Activated CD8-positive, alpha-beta T cell treated with anti-CD3 and anti-CD28 coated beads for 36 hours (primary cell): ENCODE measurements at regions not wholly inside any gene's neighbourhood (a gene's known extent, or its start where the extent isn't known, plus 50 kb on each side); places are given as distances from the start of the nearest gene placed in this dataset.

ENCODE experiments used
- ATAC-seq: fragments of 200-7000 bp; cut with Tn5 transposase; one replicate; pipeline ENCODE4 v1.10.0; 2021; ENCODE audit warnings: mild to moderate bottlenecking, moderate library complexity
- CTCF ChIA-PET: fragments of 350-600 bp; sonication (Branson Sonifier 250); formaldehyde crosslinking; loops from one replicate; lab custom pipeline; 2021; ENCODE audit warnings: antibody characterized with exemption; lab: Charles Lee
- POLR2A ChIA-PET: fragments of 350-600 bp; sonication (Branson Sonifier 250); formaldehyde crosslinking; loops from one replicate; lab custom pipeline; 2021; ENCODE audit warnings: antibody characterized with exemption; lab: Charles Lee
- DNase-seq: peaks from one replicate; pipeline ENCODE4 v3.0.0-alpha.2; 2020
- H3K27ac Mint-ChIP-seq: one replicate; pipeline ENCODE4 v1.8.0; 2021; ENCODE audit warnings: mild to moderate bottlenecking, mixed read lengths
- H3K27me3 Mint-ChIP-seq: one replicate; pipeline ENCODE4 v1.8.0; 2021; ENCODE audit warnings: mixed read lengths
- H3K36me3 Mint-ChIP-seq: one replicate; pipeline ENCODE4 v1.8.0; 2021; ENCODE audit warnings: low read depth, mixed read lengths
- H3K4me1 Mint-ChIP-seq: one replicate; pipeline ENCODE4 v1.8.0; 2021; ENCODE audit warnings: low read depth, mixed read lengths
- H3K4me3 Mint-ChIP-seq: one replicate; pipeline ENCODE4 v1.8.0; 2021; ENCODE audit warnings: mild to moderate bottlenecking, moderate library complexity, mixed read lengths
- H3K9me3 Mint-ChIP-seq: one replicate; pipeline ENCODE4 v1.8.0; 2021; ENCODE audit warnings: mixed read lengths
- intact Hi-C: fragments of 100-400 bp; cut with micrococcal nuclease; formaldehyde crosslinking; loops from one replicate; pipeline ENCODE4 v1.10.0; 2022
- TF ChIP-seq, protein P1 (sequence below): fragments of 200-600 bp; IDR thresholded peaks from one replicate; pipeline ENCODE4 v1.8.0; 2022; ENCODE audit warnings: antibody characterized with exemption, mild to moderate bottlenecking

DNA sequence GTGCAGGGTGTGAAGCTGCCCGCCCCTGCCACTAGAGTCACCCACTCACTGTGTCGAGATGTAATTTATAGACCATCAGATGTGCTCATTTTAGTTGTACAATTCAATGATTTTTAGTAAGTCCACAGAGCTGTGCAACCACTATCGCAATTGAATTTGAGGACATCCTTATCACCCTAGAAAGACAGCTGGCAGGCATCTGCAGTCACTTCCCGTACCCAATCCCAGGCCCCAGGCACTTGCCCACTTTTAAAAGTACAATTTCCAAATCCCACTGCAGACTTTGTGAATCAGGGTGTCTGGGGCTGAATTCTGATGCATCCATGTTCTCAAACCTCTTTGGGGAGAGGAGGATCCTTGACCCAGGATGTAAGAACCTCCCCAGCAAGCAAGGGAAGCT lies 521.3 kb upstream of the SALL3 start:
- no peaks in the 10 kb centered on the region for H3K4me1 Mint-ChIP-seq
- no peak overlapping the region for H3K27ac Mint-ChIP-seq
- no peaks in the 10 kb centered on the region for H3K27me3 Mint-ChIP-seq
- ChIA-PET CTCF (no interaction called here), POLR2A (no interaction called here)
- intact Hi-C loops: no loop called here
- TF ChIP-seq, protein P1, sequence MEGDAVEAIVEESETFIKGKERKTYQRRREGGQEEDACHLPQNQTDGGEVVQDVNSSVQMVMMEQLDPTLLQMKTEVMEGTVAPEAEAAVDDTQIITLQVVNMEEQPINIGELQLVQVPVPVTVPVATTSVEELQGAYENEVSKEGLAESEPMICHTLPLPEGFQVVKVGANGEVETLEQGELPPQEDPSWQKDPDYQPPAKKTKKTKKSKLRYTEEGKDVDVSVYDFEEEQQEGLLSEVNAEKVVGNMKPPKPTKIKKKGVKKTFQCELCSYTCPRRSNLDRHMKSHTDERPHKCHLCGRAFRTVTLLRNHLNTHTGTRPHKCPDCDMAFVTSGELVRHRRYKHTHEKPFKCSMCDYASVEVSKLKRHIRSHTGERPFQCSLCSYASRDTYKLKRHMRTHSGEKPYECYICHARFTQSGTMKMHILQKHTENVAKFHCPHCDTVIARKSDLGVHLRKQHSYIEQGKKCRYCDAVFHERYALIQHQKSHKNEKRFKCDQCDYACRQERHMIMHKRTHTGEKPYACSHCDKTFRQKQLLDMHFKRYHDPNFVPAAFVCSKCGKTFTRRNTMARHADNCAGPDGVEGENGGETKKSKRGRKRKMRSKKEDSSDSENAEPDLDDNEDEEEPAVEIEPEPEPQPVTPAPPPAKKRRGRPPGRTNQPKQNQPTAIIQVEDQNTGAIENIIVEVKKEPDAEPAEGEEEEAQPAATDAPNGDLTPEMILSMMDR: no peak
- peaks cover 3% of the 10 kb centered on the region for H3K9me3 Mint-ChIP-seq
- H3K4me3 Mint-ChIP-seq: no peak overlapping the region
- no peaks in the 10 kb centered on the region for H3K36me3 Mint-ChIP-seq
- DNase-seq: no peak
- no peak for ATAC-seq

DNA sequence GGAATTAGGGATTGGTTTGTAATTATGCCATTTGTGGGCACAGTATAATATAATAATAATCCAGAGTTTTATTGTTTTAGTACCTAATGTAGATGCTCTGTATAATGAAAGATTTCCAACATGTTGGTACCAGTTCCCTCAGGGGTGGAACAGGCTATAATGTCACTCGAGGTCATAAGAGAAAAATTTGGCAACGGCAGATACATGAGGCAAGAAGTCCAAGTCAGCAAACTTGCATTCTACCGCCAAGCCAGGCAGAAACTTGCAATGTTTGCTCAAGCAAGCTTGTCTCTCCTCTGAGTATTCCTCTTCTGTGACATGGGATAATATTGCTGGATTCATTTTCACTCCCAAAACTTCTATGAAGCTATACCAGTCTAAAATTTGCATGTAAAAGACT lies 520.0 kb upstream of the SALL3 start:
- Mint-ChIP-seq H3K4me3 (no peak overlapping the region), H3K27ac (no peak overlapping the region), H3K27me3 (no peaks in the 10 kb centered on the region), H3K9me3 (peaks cover 15% of the 10 kb centered on the region), H3K4me1 (no peaks in the 10 kb centered on the region), H3K36me3 (no peaks in the 10 kb centered on the region)
- TF ChIP-seq, protein P1: no peak
- DNase-seq (no peak), ATAC-seq (no peak)
- intact Hi-C loops: no loop called here
- ChIA-PET POLR2A (no interaction called here), CTCF (no interaction called here)

DNA sequence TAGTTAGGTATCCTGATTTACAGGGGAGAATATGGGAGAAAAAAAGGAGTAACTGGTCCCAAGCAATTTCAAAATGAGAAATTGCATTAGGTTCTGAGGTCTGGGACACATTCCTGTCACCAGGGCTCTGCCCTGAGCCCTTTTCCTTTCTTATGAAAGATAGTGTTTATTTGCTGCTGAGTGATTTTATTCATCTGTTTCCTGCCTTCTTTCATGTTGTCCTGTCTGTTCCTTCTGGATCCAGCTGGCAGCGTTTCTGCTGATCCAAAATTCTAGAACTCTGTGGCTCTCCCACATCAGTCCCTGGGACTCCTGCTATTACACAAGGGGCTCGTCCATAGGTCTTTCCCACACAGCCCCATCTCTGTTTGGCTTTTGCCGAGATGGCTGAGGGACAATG lies 519.1 kb upstream of the SALL3 start:
- no peaks in the 10 kb centered on the region for H3K36me3 Mint-ChIP-seq
- ATAC-seq (no peak), DNase-seq (no peak)
- H3K27me3 Mint-ChIP-seq: no peaks in the 10 kb centered on the region
- intact Hi-C loops: no loop called here
- H3K9me3 Mint-ChIP-seq: peaks cover 20% of the 10 kb centered on the region
- TF ChIP-seq, protein P1: no peak
- H3K27ac Mint-ChIP-seq: no peak overlapping the region
- no peaks in the 10 kb centered on the region for H3K4me1 Mint-ChIP-seq
- ChIA-PET CTCF (no interaction called here), POLR2A (no interaction called here)
- no peak overlapping the region for H3K4me3 Mint-ChIP-seq

DNA sequence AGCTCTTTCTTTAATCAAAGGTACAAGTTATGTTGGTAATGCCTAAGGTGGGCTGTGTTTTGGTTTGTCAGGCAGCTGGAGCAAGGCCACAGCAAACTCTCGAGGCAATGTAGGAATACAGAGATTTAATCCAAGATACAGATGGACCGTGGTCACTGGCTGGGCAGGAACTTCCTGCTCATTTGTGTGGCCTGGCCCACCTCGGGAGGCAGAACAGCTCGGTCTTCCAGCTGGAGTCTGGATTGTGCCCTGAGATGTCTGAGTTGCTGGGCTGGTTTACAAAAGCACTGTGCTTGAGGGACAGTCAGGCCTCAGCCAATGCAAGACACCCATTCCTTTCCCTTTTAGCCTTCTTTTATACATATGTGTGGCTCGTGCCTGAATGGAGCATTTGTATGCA lies 506.1 kb upstream of the SALL3 start:
- DNase-seq: no peak
- TF ChIP-seq, protein P1: no peak
- H3K27ac Mint-ChIP-seq: no peak overlapping the region
- H3K4me3 Mint-ChIP-seq: no peak overlapping the region
- H3K4me1 Mint-ChIP-seq: no peaks in the 10 kb centered on the region
- ATAC-seq: no peak
- intact Hi-C loops: no loop called here
- no peaks in the 10 kb centered on the region for H3K27me3 Mint-ChIP-seq
- H3K36me3 Mint-ChIP-seq: no peaks in the 10 kb centered on the region
- CTCF ChIA-PET: no interaction called here
- POLR2A ChIA-PET: no interaction called here
- H3K9me3 Mint-ChIP-seq: no peaks in the 10 kb centered on the region

DNA sequence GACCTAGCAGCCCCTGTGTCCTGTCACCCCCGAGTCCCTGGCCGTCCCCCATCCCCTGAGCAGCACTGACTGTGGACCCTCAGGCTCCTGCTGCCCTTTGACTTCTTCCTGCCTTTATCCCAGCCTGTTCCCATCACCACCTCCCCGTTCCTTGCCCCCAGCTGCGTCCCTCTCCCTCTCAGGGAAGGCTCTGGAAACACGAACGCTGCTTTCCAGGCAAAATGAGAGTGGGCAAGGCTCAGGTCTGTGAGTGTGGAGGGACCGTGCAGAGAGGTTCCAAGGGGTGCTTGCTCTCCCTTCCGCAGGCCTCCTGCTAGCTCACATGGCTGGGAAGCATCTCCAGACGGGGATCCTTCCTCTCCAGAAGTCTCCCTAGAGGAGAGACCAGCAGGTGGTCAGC lies 501.8 kb upstream of the SALL3 start:
- H3K27ac Mint-ChIP-seq: no peak overlapping the region
- DNase-seq (no peak), ATAC-seq (no peak)
- intact Hi-C loops: no loop called here
- POLR2A ChIA-PET: no interaction called here
- no peaks in the 10 kb centered on the region for H3K27me3 Mint-ChIP-seq
- H3K4me3 Mint-ChIP-seq: no peak overlapping the region
- TF ChIP-seq, protein P1: no peak
- no peaks in the 10 kb centered on the region for H3K36me3 Mint-ChIP-seq
- CTCF ChIA-PET: no interaction called here
- H3K9me3 Mint-ChIP-seq: no peaks in the 10 kb centered on the region
- no peaks in the 10 kb centered on the region for H3K4me1 Mint-ChIP-seq
